ENCODE measurements at regions not wholly inside any gene's neighbourhood (a gene's known extent, or its start where the extent isn't known, plus 50 kb on each side); places are given as distances from the start of the nearest gene placed in this dataset.
A peak's percentile ranks its signal among the peaks of the same experiment; 100 is the strongest.

GRCh38 chr2:234843411-234843810 lies 108.4 kb upstream of the SH3BP4 start:
- ATAC-seq (ENCODE audit: poor library complexity): no peak
- intact Hi-C loops (cut with DNase I): no loop called here

GRCh38 chr2:234842753-234843152 lies 109.1 kb upstream of the SH3BP4 start:
- ATAC-seq (ENCODE audit: poor library complexity): no peak
- intact Hi-C loops (cut with DNase I): no loop called here
- no peak for DNase-seq

More at GRCh38 chr2:234843411-234843810, 108.4 kb upstream of the SH3BP4 start:
- no peak for DNase-seq

- ATAC-seq (ENCODE audit: poor library complexity) (no peak), DNase-seq (no peak)
- intact Hi-C loops (cut with DNase I): no loop called here
Measured at GRCh38 chr2:234841321-234842015, 110.3 kb upstream of the SH3BP4 start.

GRCh38 chr2:234840336-234840735 lies 111.5 kb upstream of the SH3BP4 start:
- no peak for DNase-seq
- peak; percentile 52 for ATAC-seq (ENCODE audit: poor library complexity)
- intact Hi-C loops (cut with DNase I): no loop called here

- no peak for ATAC-seq (ENCODE audit: poor library complexity)
- intact Hi-C loops (cut with DNase I): no loop called here
- no peak for DNase-seq
Measured at GRCh38 chr2:234839285-234839684, 112.5 kb upstream of the SH3BP4 start.

- no peak for ATAC-seq (ENCODE audit: poor library complexity)
- intact Hi-C loops (cut with DNase I): no loop called here
Measured at GRCh38 chr2:234836271-234836670, 115.5 kb upstream of the SH3BP4 start.

GRCh38 chr2:234835738-234836137 lies 116.1 kb upstream of the SH3BP4 start:
- ATAC-seq (ENCODE audit: poor library complexity) (no peak), DNase-seq (no peak)
- intact Hi-C loops (cut with DNase I): no loop called here

More at GRCh38 chr2:234836271-234836670, 115.5 kb upstream of the SH3BP4 start:
- no peak for DNase-seq

GRCh38 chr2:234834228-234834923 lies 117.4 kb upstream of the SH3BP4 start:
- DNase-seq: no peak
- peak; percentile 97 for ATAC-seq (ENCODE audit: poor library complexity)
- intact Hi-C loops (cut with DNase I): no loop called here

- DNase-seq: no peak
- ATAC-seq (ENCODE audit: poor library complexity): no peak
- intact Hi-C loops (cut with DNase I): no loop called here
Measured at GRCh38 chr2:234830853-234831252, 121.0 kb upstream of the SH3BP4 start.

- intact Hi-C loops (cut with DNase I): no loop called here
- no peak for ATAC-seq (ENCODE audit: poor library complexity)
Measured at GRCh38 chr2:234829074-234829455, 122.8 kb upstream of the SH3BP4 start.

GRCh38 chr2:234828382-234829073 lies 123.3 kb upstream of the SH3BP4 start:
- ATAC-seq (ENCODE audit: poor library complexity) (no peak), DNase-seq (no peak)
- intact Hi-C loops (cut with DNase I): no loop called here

More at GRCh38 chr2:234829074-234829455, 122.8 kb upstream of the SH3BP4 start:
- DNase-seq: no peak

- intact Hi-C loops (cut with DNase I): no loop called here
- DNase-seq: no peak
- no peak for ATAC-seq (ENCODE audit: poor library complexity)
Measured at GRCh38 chr2:234827096-234827860, 124.5 kb upstream of the SH3BP4 start.

- intact Hi-C loops (cut with DNase I): no loop called here
- ATAC-seq (ENCODE audit: poor library complexity): no peak
- no peak for DNase-seq
Measured at GRCh38 chr2:234826681-234827080, 125.1 kb upstream of the SH3BP4 start.

- DNase-seq (no peak), ATAC-seq (ENCODE audit: poor library complexity) (no peak)
- intact Hi-C loops (cut with DNase I): no loop called here
Measured at GRCh38 chr2:234825616-234826015, 126.2 kb upstream of the SH3BP4 start.

GRCh38 chr2:234823877-234824376 lies 127.9 kb upstream of the SH3BP4 start:
- intact Hi-C loops (cut with DNase I): no loop called here
- DNase-seq: no peak
- peak; percentile 85 for ATAC-seq (ENCODE audit: poor library complexity)

- DNase-seq: no peak
- ATAC-seq (ENCODE audit: poor library complexity): peak; percentile 86
- intact Hi-C loops (cut with DNase I): no loop called here
Measured at GRCh38 chr2:234823196-234823876, 128.5 kb upstream of the SH3BP4 start.

- ATAC-seq (ENCODE audit: poor library complexity) (no peak), DNase-seq (no peak)
- intact Hi-C loops (cut with DNase I): no loop called here
Measured at GRCh38 chr2:234821946-234822475, 129.8 kb upstream of the SH3BP4 start.

GRCh38 chr2:234818937-234819336 lies 132.9 kb upstream of the SH3BP4 start:
- intact Hi-C loops (cut with DNase I): no loop called here
- DNase-seq (no peak), ATAC-seq (ENCODE audit: poor library complexity) (no peak)
